DMS53 (cell line): ENCODE measurements at regions not wholly inside any gene's neighbourhood (a gene's known extent, or its start where the extent isn't known, plus 50 kb on each side); places are given as distances from the start of the nearest gene placed in this dataset.
A peak's percentile ranks its signal among the peaks of the same experiment; 100 is the strongest.
"Not testable (repeated sequence)": the region's sequence is repeated elsewhere in the genome, so short reads cannot be mapped to it uniquely, and the experiment has no call there.

Source experiments
- DNase-seq: peaks from one replicate; lab custom pipeline; 2025; lab: John Stamatoyannopoulos, UW

- DNase-seq = no peak
These were observed 64.1 kb upstream of the KBTBD8 start for GRCh38 chr3:66934041-66934440.

- no peak for DNase-seq
These were observed 63.4 kb upstream of the KBTBD8 start for GRCh38 chr3:66934725-66935124.

- not testable (repeated sequence) for DNase-seq
These were observed 61.1 kb upstream of the KBTBD8 start for GRCh38 chr3:66937041-66937440.

GRCh38 chr3:66938338-66938963 lies 59.7 kb upstream of the KBTBD8 start:
- DNase-seq = peak; percentile 61

- DNase-seq = no peak
These were observed 50.1 kb upstream of the KBTBD8 start for GRCh38 chr3:66948041-66948440.
